ENCODE measurements at regions not wholly inside any gene's neighbourhood (a gene's known extent, or its start where the extent isn't known, plus 50 kb on each side); places are given as distances from the start of the nearest gene placed in this dataset.

- H3K27ac ChIP-seq = no peak overlapping the region
- no peak for DNase-seq (ENCODE audit: low read depth, low spot score)
These were observed 182.6 kb upstream of the JAG1 start for GRCh38 chr20:10856237-10857015.

- peak overlapping the region; percentile 21 for H3K27ac ChIP-seq
- DNase-seq (ENCODE audit: low read depth, low spot score) = no peak
These were observed 183.7 kb upstream of the JAG1 start for GRCh38 chr20:10857352-10858070.

DNA sequence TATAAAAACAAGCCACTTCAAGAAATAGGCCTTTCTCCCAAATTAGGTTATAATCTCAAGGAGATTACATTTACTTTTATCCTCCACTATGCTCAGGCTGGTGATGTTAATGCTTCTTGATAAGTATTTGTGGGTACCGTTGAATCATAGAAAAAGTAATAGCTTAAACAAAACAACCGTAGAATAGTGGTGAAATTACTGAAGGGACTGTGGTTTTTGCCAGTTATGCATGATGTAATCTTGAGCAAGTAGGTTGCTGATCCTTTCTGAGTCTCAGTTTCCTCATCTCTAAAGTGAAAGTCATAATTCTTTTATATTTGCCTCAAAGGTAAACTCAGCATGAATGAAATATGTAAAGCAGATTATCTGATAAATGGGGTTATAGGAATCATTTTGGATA, 187.3 kb upstream of the JAG1 start:
- DNase-seq (ENCODE audit: low read depth, low spot score) = peak; percentile 72
- H3K27ac ChIP-seq = peak overlapping the region; percentile 90

DNA sequence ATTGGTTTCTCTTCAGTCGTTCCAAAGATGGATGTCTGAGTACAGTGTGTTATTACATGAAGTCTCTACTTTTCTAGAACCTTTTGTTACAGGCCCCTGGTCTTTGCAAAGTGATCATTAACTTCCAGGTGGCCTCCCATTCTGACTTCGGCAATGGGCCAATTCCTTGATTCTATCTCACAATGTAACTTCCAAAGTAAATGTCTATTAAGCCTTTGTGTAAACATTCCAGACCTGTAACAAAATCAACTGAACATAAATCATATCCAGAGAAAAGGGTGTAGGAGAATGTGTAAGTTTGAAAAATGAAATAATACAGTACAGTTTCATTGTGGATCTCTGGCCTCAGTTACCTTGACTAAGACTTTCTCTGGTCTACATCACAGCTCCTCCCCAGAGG, 187.8 kb upstream of the JAG1 start:
- peak overlapping the region; percentile 90 for H3K27ac ChIP-seq
- peak; percentile 50 for DNase-seq (ENCODE audit: low read depth, low spot score)

DNA sequence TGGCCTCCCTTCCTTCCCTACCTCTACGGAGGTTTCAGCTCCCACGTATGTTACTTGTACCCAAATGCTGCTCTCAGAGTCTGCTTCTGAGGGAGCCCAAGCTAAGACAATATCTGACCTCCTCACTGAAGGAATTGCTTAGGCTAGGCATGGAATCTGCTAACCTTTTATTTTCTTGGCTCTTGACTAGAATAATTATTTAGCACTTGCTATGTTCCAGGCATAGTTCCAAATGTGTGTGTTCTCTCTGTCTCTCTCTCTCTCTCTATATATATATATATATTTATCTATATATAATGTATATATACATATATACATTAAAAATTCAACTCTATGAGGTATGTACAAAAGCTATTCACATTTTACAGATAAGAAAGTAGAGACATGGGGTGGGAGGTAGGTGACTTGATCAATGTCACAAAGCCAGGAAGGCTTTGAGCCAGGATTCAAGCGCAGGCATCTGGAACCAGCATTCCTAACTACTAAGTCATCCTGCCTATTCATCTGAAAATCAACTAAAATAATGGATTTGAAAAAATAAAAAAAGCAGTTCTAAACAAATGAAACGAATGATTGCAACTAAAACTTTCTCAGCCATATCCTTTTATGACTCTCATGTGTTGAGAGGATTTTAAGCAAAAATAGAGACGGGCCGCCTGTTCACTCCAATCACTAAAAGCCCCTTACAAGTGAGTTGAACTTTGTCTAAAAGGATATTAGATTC, 189.7 kb upstream of the JAG1 start:
- no peak for DNase-seq (ENCODE audit: low read depth, low spot score)
- peak overlapping the region; percentile 83 for H3K27ac ChIP-seq

GRCh38 chr20:10864076-10864672, 190.4 kb upstream of the JAG1 start:
- DNase-seq (ENCODE audit: low read depth, low spot score) = no peak
- peak overlapping the region; percentile 83 for H3K27ac ChIP-seq

DNA sequence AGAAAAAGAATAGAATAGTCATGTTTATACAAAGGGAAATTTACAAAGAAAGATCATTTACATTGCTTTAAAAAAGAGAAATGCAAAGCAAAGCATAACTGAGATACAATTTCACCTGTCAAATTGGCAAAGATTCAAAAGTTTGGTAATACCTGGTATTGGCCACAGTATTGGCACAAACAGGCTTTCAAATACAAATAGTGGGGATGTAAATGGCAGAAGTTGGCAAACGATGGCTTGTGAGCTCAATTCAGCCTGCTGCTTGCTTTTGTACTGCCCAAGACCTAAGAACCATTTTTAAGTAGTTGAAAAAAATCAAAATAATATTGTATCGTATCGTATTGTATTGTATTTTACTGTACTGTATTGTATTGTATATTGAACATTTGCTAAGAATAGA, 194.5 kb upstream of the JAG1 start:
- no peak for DNase-seq (ENCODE audit: low read depth, low spot score)
- H3K27ac ChIP-seq = no peak overlapping the region

DNA sequence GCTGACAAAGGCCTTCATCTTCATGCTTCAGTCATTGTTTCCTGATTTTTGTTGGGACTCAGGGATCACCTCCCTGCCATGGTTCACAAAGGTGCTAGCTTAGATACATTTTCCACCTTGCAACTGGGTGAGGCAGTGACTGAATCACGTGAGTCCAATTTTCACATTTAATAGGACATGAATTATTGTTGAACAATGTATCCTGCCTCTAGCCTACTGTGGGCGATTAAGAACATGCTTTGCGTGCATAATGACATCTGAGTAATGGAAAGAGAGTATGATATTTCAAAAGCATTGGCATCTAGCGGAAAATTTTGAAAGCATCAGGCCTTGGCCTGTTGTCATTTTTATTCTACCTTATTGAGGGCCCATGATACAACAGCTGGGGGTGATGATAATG, 199.2 kb upstream of the JAG1 start:
- no peak overlapping the region for H3K27ac ChIP-seq
- DNase-seq (ENCODE audit: low read depth, low spot score) = no peak

GRCh38 chr20:10875653-10876052, 201.9 kb upstream of the JAG1 start:
- no peak for DNase-seq (ENCODE audit: low read depth, low spot score)
- no peak overlapping the region for H3K27ac ChIP-seq

- no peak for DNase-seq (ENCODE audit: low read depth, low spot score)
- no peak overlapping the region for H3K27ac ChIP-seq
These were observed 202.8 kb upstream of the JAG1 start for GRCh38 chr20:10876558-10876957.

DNA sequence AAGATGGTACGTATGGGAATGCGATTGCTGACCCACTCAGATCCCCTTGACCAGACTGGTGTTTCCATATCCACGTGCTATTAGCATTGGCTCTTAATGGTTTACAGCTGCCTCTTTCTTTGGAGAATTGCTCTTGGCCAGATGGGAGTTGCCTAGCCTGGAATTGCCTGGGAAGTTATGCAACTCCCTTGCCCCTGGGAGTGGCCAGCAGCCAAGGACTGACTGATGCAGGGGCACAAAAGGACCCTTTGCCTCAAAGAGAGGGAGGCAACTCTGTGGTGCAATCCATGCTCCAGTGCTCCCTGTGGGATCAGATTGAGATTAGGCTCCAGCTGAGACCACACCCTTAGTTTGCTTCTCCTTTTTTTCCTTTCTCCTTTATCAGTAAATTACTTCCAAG, 203.5 kb upstream of the JAG1 start:
- DNase-seq (ENCODE audit: low read depth, low spot score) = no peak
- no peak overlapping the region for H3K27ac ChIP-seq

GRCh38 chr20:10883166-10883565, 209.4 kb upstream of the JAG1 start:
- H3K27ac ChIP-seq = no peak overlapping the region
- DNase-seq (ENCODE audit: low read depth, low spot score) = no peak

DNA sequence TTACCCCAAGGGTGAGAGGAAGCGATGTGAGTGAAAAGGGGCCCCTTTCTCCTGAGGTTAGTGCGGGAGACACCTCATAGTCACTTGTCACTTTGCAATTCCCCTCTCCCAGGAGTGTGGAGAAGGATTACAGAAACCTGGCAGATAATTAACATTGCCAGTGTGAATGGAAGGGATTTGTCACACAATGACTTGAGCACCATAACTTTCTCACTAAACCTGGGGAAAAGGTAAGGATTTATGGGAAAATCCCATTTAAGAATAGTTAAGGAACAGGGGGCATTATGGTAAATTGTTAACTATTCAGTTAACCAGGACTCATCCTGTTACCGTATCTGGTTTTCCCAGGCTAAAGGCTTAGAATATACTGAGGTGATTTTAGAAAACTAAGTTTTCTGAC, 219.5 kb upstream of the JAG1 start:
- no peak overlapping the region for H3K27ac ChIP-seq
- no peak for DNase-seq (ENCODE audit: low read depth, low spot score)

- no peak overlapping the region for H3K27ac ChIP-seq
- no peak for DNase-seq (ENCODE audit: low read depth, low spot score)
These were observed 223.5 kb upstream of the JAG1 start for GRCh38 chr20:10897336-10897735.

- DNase-seq (ENCODE audit: low read depth, low spot score) = no peak
- H3K27ac ChIP-seq = no peak overlapping the region
These were observed 224.8 kb upstream of the JAG1 start for GRCh38 chr20:10898552-10898951.

- no peak overlapping the region for H3K27ac ChIP-seq
- no peak for DNase-seq (ENCODE audit: low read depth, low spot score)
These were observed 228.4 kb upstream of the JAG1 start for GRCh38 chr20:10902174-10902573.

GRCh38 chr20:10902576-10903282, 228.9 kb upstream of the JAG1 start:
- H3K27ac ChIP-seq = no peak overlapping the region
- DNase-seq (ENCODE audit: low read depth, low spot score) = no peak

DNA sequence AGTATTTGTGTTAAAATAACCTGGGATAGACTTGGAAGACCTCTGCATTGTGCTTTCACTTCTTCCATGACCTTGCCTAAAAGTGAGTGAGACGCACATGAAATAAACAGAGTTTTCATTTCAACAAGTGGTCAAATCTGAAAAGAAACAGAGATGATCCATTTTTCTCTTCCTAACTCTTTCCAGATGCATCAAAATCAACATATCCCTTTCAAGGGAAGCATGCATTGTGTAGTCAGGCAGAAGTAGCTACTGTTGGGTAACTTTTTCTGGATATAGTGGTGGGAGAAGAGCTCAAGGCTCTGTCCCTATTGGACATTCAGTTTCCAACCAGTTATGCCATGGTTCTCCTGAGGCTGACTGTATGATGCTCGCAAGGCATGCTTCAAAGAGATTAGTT, 233.0 kb upstream of the JAG1 start:
- no peak for DNase-seq (ENCODE audit: low read depth, low spot score)
- H3K27ac ChIP-seq = no peak overlapping the region

GRCh38 chr20:10909803-10910202, 236.0 kb upstream of the JAG1 start:
- DNase-seq (ENCODE audit: low read depth, low spot score) = no peak
- H3K27ac ChIP-seq = no peak overlapping the region

GRCh38 chr20:10910535-10911178, 236.9 kb upstream of the JAG1 start:
- DNase-seq (ENCODE audit: low read depth, low spot score) = no peak
- no peak overlapping the region for H3K27ac ChIP-seq

Data from epithelial cell of prostate (primary cell).